Neuronal stem cell (in vitro differentiated cells): ENCODE measurements at regions not wholly inside any gene's neighbourhood (a gene's known extent, or its start where the extent isn't known, plus 50 kb on each side); places are given as distances from the start of the nearest gene placed in this dataset.
"Not testable (repeated sequence)": the region's sequence is repeated elsewhere in the genome, so short reads cannot be mapped to it uniquely, and the experiment has no call there.

Experiments used
- DNase-seq: peaks from one replicate; pipeline ENCODE4 v3.0.0-alpha.2; 2013; ENCODE audit warnings: low spot score
- H2AFZ ChIP-seq: one replicate; pipeline ENCODE4 v1.6.1; 2013; ENCODE audit warnings: mild to moderate bottlenecking, low read length, inconsistent platforms
- H2AK5ac ChIP-seq: 2 replicates; pipeline ENCODE4 v1.6.1; 2013; ENCODE audit warnings: low read depth, mild to moderate bottlenecking, inconsistent platforms, low read length, moderate library complexity, mixed read lengths
- H2BK120ac ChIP-seq: 2 replicates; pipeline ENCODE4 v1.6.1; 2013; ENCODE audit warnings: low read depth, mild to moderate bottlenecking, inconsistent platforms, low read length, moderate library complexity, mixed read lengths
- H2BK12ac ChIP-seq: one replicate; pipeline ENCODE4 v1.6.1; 2013; ENCODE audit warnings: low read length, inconsistent platforms
- H2BK15ac ChIP-seq: 2 replicates; pipeline ENCODE4 v1.6.1; 2013; ENCODE audit warnings: mild to moderate bottlenecking, low read length, inconsistent platforms, mixed read lengths
- H2BK5ac ChIP-seq: one replicate; pipeline ENCODE4 v1.6.1; 2013; ENCODE audit warnings: inconsistent platforms, mild to moderate bottlenecking, low read length, moderate library complexity
- H3K14ac ChIP-seq: one replicate; pipeline ENCODE4 v1.6.1; 2013; ENCODE audit warnings: low read length, inconsistent platforms
- H3K18ac ChIP-seq: 2 replicates; pipeline ENCODE4 v1.6.1; 2013; ENCODE audit warnings: low read length, inconsistent platforms
- H3K23ac ChIP-seq: 2 replicates; pipeline ENCODE4 v1.6.1; 2013; ENCODE audit warnings: low read depth, mild to moderate bottlenecking, mixed read lengths, low read length, inconsistent platforms; ENCODE audit not compliant: poor library complexity
- H3K27ac ChIP-seq: replicated peaks from 3 replicates; pipeline ENCODE4 v1.5.1; 2013; ENCODE audit warnings: low read length, inconsistent platforms
- H3K27me3 ChIP-seq, 3 experiments: 2 replicates each; pipeline ENCODE4 v1.6.1; 2013; ENCODE audit warnings: low read length in 3 of 3, mild to moderate bottlenecking in 2 of 3, inconsistent platforms in 1 of 3, low read depth in 1 of 3, mixed read lengths in 1 of 3, moderate library complexity in 1 of 3; ENCODE audit not compliant: control insufficient read depth in 3 of 3, insufficient read depth in 3 of 3
- H3K36me3 ChIP-seq, 2 donors: replicated peaks in 1 of 2; 2 replicates each; pipeline ENCODE4 v1.6.1; 2013; ENCODE audit warnings: low read length in 2 of 2; ENCODE audit not compliant: control insufficient read depth in 2 of 2, insufficient read depth in 2 of 2
- H3K4ac ChIP-seq: 2 replicates; pipeline ENCODE4 v1.6.1; 2013; ENCODE audit warnings: inconsistent platforms, mild to moderate bottlenecking, low read length, moderate library complexity
- H3K4me1 ChIP-seq, 2 donors: 1 replicate in 1 of 2; 2 replicates in 1 of 2; pipeline ENCODE4 v1.6.1; 2013; ENCODE audit warnings: low read length in 2 of 2, low read depth in 1 of 2; ENCODE audit not compliant: control insufficient read depth in 2 of 2, insufficient read depth in 1 of 2
- H3K4me2 ChIP-seq: one replicate; pipeline ENCODE4 v1.6.1; 2013; ENCODE audit warnings: mild to moderate bottlenecking, low read length, inconsistent platforms; ENCODE audit not compliant: insufficient read depth, poor library complexity, severe bottlenecking
- H3K4me3 ChIP-seq, 2 donors: 2 replicates each; pipeline ENCODE4 v1.5.1; 2013; ENCODE audit warnings: low read length in 2 of 2, mild to moderate bottlenecking in 2 of 2, inconsistent platforms in 1 of 2, moderate library complexity in 1 of 2
- H3K79me1 ChIP-seq: one replicate; pipeline ENCODE4 v1.6.1; 2013; ENCODE audit warnings: low read depth, mild to moderate bottlenecking, inconsistent platforms, low read length, moderate library complexity
- H3K9ac ChIP-seq: one replicate; pipeline ENCODE4 v1.6.1; 2013; ENCODE audit warnings: mild to moderate bottlenecking, low read depth, low read length, inconsistent platforms; ENCODE audit not compliant: poor library complexity
- H3K9me3 ChIP-seq, 2 donors: replicated peaks in 1 of 2; 2 replicates each; pipeline versions ENCODE3 to v1.6.1; 2013; ENCODE audit warnings: low read length in 2 of 2, mild to moderate bottlenecking in 2 of 2, inconsistent platforms in 1 of 2, low read depth in 1 of 2, mixed read lengths in 1 of 2, moderate library complexity in 1 of 2; ENCODE audit not compliant: control insufficient read depth in 2 of 2, insufficient read depth in 1 of 2
- H4K8ac ChIP-seq: one replicate; pipeline ENCODE4 v1.6.1; 2013; ENCODE audit warnings: low read depth, mild to moderate bottlenecking, inconsistent platforms, low read length, moderate library complexity
- H4K91ac ChIP-seq: one replicate; pipeline ENCODE4 v1.6.1; 2013; ENCODE audit warnings: low read length, low read depth, mild to moderate bottlenecking, inconsistent platforms; ENCODE audit not compliant: poor library complexity
- WGBS, 2 donors: extraction: QIAGEN DNeasy Blood & Tissue Kit; methylation state at CpG; one replicate each; pipeline ENCODE4 v1.1.7; 2013; ENCODE audit warnings: missing lambda C conversion rate in 2 of 2, mixed read lengths in 1 of 2; ENCODE audit not compliant: insufficient read length in 2 of 2, insufficient replicate concordance in 1 of 2; ENCODE audit errors: extremely low coverage in 2 of 2; 5-methylcytosine and 5-hydroxymethylcytosine counted together

GRCh38 chr20:4430826-4431225, 181.7 kb upstream of the ADRA1D start:
- not testable (repeated sequence) for H4K91ac ChIP-seq, H3K36me3 ChIP-seq, H2BK120ac ChIP-seq, H3K4me3 ChIP-seq, H3K79me1 ChIP-seq, H3K4me2 ChIP-seq, H3K4me1 ChIP-seq, H4K8ac ChIP-seq, H2BK5ac ChIP-seq, H3K9ac ChIP-seq, H3K14ac ChIP-seq, H3K27ac ChIP-seq, H3K27me3 ChIP-seq, H3K18ac ChIP-seq, H3K4ac ChIP-seq, H2AFZ ChIP-seq, H3K23ac ChIP-seq, H2AK5ac ChIP-seq, DNase-seq, H2BK15ac ChIP-seq, H2BK12ac ChIP-seq, H3K9me3 ChIP-seq
- no CpG with 5 or more reads among the region's 11 CpGs for WGBS, 2 donors

- no peak overlapping the region for H3K18ac ChIP-seq
- H2AFZ ChIP-seq, result peak overlapping the region; percentile 47
- H2BK5ac ChIP-seq, result no peak overlapping the region
- H3K4ac ChIP-seq, result no peak overlapping the region
- no peaks in the 10 kb centered on the region for H3K36me3 ChIP-seq
- H2AK5ac ChIP-seq, result no peak overlapping the region
- no peak overlapping the region for H2BK120ac ChIP-seq
- no peak overlapping the region for H2BK15ac ChIP-seq
- H3K4me2 ChIP-seq, result no peak overlapping the region
- peaks cover 0 to 3% of the 10 kb centered on the region in 2 donors for H3K9me3 ChIP-seq
- no peak overlapping the region for H3K14ac ChIP-seq
- no peak overlapping the region for H3K4me3 ChIP-seq
- no peak overlapping the region for H3K9ac ChIP-seq
- H3K27ac ChIP-seq, result peak overlapping the region; percentile 84
- no CpG with 5 or more reads among the region's 4 CpGs for WGBS, 2 donors
- H4K91ac ChIP-seq, result no peak overlapping the region
- H3K4me1 ChIP-seq, result peaks cover 2 to 4% of the 10 kb centered on the region in 2 donors
- no peaks in the 10 kb centered on the region for H3K27me3 ChIP-seq
- no peak overlapping the region for H4K8ac ChIP-seq
- peak; percentile 57 for DNase-seq
- H3K23ac ChIP-seq, result no peak overlapping the region
- no peak overlapping the region for H2BK12ac ChIP-seq
- H3K79me1 ChIP-seq, result no peaks in the 10 kb centered on the region
Observed at GRCh38 chr20:4427940-4428586, 179.0 kb upstream of the ADRA1D start.

GRCh38 chr20:4418141-4418540, 169.1 kb upstream of the ADRA1D start:
- H3K27ac ChIP-seq, result no peak overlapping the region
- WGBS, 2 donors, result no CpG with 5 or more reads among the region's 4 CpGs

GRCh38 chr20:4415281-4415680, 166.2 kb upstream of the ADRA1D start:
- Histone ChIP-seq H3K9me3 (no peaks in the 10 kb centered on the region), H4K91ac (no peak overlapping the region), H3K9ac (no peak overlapping the region), H3K27ac (no peak overlapping the region), H3K27me3 (peaks cover 0 to 3% (median 0%) of the 10 kb centered on the region in 3 experiments), H2BK120ac (no peak overlapping the region), H3K18ac (no peak overlapping the region), H2AFZ (no peak overlapping the region), H3K4me3 (no peak overlapping the region), H2BK5ac (no peak overlapping the region), H3K36me3 (no peaks in the 10 kb centered on the region), H3K4me2 (no peak overlapping the region), H2BK15ac (no peak overlapping the region), H2BK12ac (no peak overlapping the region), H4K8ac (no peak overlapping the region), H3K79me1 (no peaks in the 10 kb centered on the region), H3K14ac (no peak overlapping the region), H2AK5ac (no peak overlapping the region), H3K23ac (no peak overlapping the region), H3K4ac (no peak overlapping the region), H3K4me1 (no peaks in the 10 kb centered on the region)
- no peak for DNase-seq
- no CpG with 5 or more reads among the region's 5 CpGs for WGBS, 2 donors

More at GRCh38 chr20:4418141-4418540, 169.1 kb upstream of the ADRA1D start:
- Histone ChIP-seq H3K79me1 (no peaks in the 10 kb centered on the region), H3K23ac (no peak overlapping the region), H3K9ac (no peak overlapping the region), H3K4me1 (no peaks in the 10 kb centered on the region), H4K8ac (no peak overlapping the region), H2BK120ac (no peak overlapping the region), H2BK12ac (no peak overlapping the region), H2AK5ac (no peak overlapping the region), H4K91ac (no peak overlapping the region), H3K27me3 (peaks cover 0 to 3% (median 0%) of the 10 kb centered on the region in 3 experiments), H3K18ac (no peak overlapping the region), H2BK5ac (no peak overlapping the region), H3K4me3 (no peak overlapping the region), H3K14ac (no peak overlapping the region), H3K4me2 (no peak overlapping the region), H3K4ac (no peak overlapping the region), H2BK15ac (no peak overlapping the region), H2AFZ (no peak overlapping the region), H3K36me3 (no peaks in the 10 kb centered on the region), H3K9me3 (no peaks in the 10 kb centered on the region)
- DNase-seq, result no peak
